HEK293T (cell line): ENCODE measurements at regions not wholly inside any gene's neighbourhood (a gene's known extent, or its start where the extent isn't known, plus 50 kb on each side); places are given as distances from the start of the nearest gene placed in this dataset.

Source experiments
- CTCF ChIA-PET: fragments of 350-600 bp; formaldehyde crosslinking; extraction: SDS; loops from one replicate; lab custom pipeline; 2021; ENCODE audit warnings: antibody characterized with exemption, inconsistent platforms; lab: Yijun Ruan, JAX
- POLR2A ChIA-PET: fragments of 350-600 bp; formaldehyde crosslinking; extraction: SDS; loops from one replicate; lab custom pipeline; 2020; ENCODE audit warnings: antibody characterized with exemption, inconsistent platforms; lab: Yijun Ruan, JAX
- DNase-seq: peaks from one replicate; pipeline ENCODE4 v3.0.0; 2012; ENCODE audit warnings: mixed read lengths; ENCODE audit errors: extremely low spot score
- ARNT ChIP-seq: fragments of 450-650 bp; IDR thresholded peaks from 2 replicates; pipeline ENCODE4 v1.6.1; 2017; ENCODE audit warnings: mild to moderate bottlenecking
- BHLHE40 ChIP-seq: fragments of 450-650 bp; IDR thresholded peaks from 2 replicates; pipeline ENCODE4 v1.6.1; 2016; ENCODE audit warnings: mild to moderate bottlenecking, moderate library complexity, borderline replicate concordance
- CTBP1 ChIP-seq: fragments of 450-650 bp; IDR thresholded peaks from 2 replicates; pipeline ENCODE4 v1.6.1; 2016; ENCODE audit warnings: borderline replicate concordance
- ELF4 ChIP-seq: fragments of 450-650 bp; IDR thresholded peaks from 2 replicates; pipeline ENCODE4 v1.6.1; 2017; ENCODE audit warnings: antibody characterized with exemption
- FOXA1 ChIP-seq: fragments of 450-650 bp; IDR thresholded peaks from 2 replicates; pipeline ENCODE4 v1.6.1; 2016; ENCODE audit warnings: mild to moderate bottlenecking
- FOXK2 ChIP-seq: fragments of 450-650 bp; IDR thresholded peaks from 2 replicates; pipeline ENCODE4 v1.6.1; 2016; ENCODE audit warnings: mild to moderate bottlenecking
- FOXM1 ChIP-seq: fragments of 450-650 bp; IDR thresholded peaks from 2 replicates; pipeline ENCODE4 v1.6.1; 2017; ENCODE audit warnings: mild to moderate bottlenecking, borderline replicate concordance
- HDGF ChIP-seq: fragments of 450-650 bp; IDR thresholded peaks from 2 replicates; pipeline ENCODE4 v1.6.1; 2017; ENCODE audit warnings: antibody characterized with exemption, borderline replicate concordance
- L3MBTL2 ChIP-seq: fragments of 450-650 bp; conservative IDR thresholded peaks from 2 replicates; pipeline ENCODE4 v1.6.1; 2016; ENCODE audit warnings: mild to moderate bottlenecking
- LEF1 ChIP-seq: fragments of 450-650 bp; IDR thresholded peaks from 2 replicates; pipeline ENCODE4 v1.6.1; 2017; ENCODE audit warnings: mild to moderate bottlenecking, borderline replicate concordance
- NFRKB ChIP-seq: fragments of 450-650 bp; IDR thresholded peaks from 2 replicates; pipeline ENCODE4 v1.6.1; 2016; ENCODE audit warnings: mild to moderate bottlenecking, moderate library complexity
- SP1 ChIP-seq: fragments of 450-650 bp; IDR thresholded peaks from 2 replicates; pipeline ENCODE4 v1.6.1; 2017
- SUZ12 ChIP-seq: fragments of 450-650 bp; IDR thresholded peaks from 2 replicates; pipeline ENCODE4 v1.6.1; 2016; ENCODE audit warnings: mild to moderate bottlenecking
- TARDBP ChIP-seq: fragments of 450-650 bp; IDR thresholded peaks from 2 replicates; pipeline ENCODE4 v1.6.1; 2016
- ZNF384 ChIP-seq: fragments of 450-650 bp; IDR thresholded peaks from 2 replicates; pipeline ENCODE4 v1.6.1; 2016
- TF ChIP-seq, protein P1 (sequence below): fragments of 450-650 bp; IDR thresholded peaks from 2 replicates; pipeline ENCODE4 v1.6.1; 2016

GRCh38 chr17:71110326-71110725 lies 941.0 kb downstream of the KCNJ2 start:
- CTCF ChIA-PET: interaction anchor here (0.6 kb wide), 1 partner anchor 26 kb away, joined by 3 read pairs; no protein-coding TSS in a partner anchor

GRCh38 chr17:71111460-71111859 lies 942.1 kb downstream of the KCNJ2 start:
- no peak for TF ChIP-seq FOXA1
- DNase-seq: no peak
- POLR2A ChIA-PET: no interaction called here
- CTCF ChIA-PET: no interaction called here

More at GRCh38 chr17:71110326-71110725, 941.0 kb downstream of the KCNJ2 start:
- TF ChIP-seq L3MBTL2 (no peak), SP1 (no peak), BHLHE40 (no peak)
- TF ChIP-seq, protein P1, sequence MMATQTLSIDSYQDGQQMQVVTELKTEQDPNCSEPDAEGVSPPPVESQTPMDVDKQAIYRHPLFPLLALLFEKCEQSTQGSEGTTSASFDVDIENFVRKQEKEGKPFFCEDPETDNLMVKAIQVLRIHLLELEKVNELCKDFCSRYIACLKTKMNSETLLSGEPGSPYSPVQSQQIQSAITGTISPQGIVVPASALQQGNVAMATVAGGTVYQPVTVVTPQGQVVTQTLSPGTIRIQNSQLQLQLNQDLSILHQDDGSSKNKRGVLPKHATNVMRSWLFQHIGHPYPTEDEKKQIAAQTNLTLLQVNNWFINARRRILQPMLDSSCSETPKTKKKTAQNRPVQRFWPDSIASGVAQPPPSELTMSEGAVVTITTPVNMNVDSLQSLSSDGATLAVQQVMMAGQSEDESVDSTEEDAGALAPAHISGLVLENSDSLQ: peak; percentile 37; the same call in 1 of the 2 replicates
- POLR2A ChIA-PET: no interaction called here
- no peak for DNase-seq

DNA sequence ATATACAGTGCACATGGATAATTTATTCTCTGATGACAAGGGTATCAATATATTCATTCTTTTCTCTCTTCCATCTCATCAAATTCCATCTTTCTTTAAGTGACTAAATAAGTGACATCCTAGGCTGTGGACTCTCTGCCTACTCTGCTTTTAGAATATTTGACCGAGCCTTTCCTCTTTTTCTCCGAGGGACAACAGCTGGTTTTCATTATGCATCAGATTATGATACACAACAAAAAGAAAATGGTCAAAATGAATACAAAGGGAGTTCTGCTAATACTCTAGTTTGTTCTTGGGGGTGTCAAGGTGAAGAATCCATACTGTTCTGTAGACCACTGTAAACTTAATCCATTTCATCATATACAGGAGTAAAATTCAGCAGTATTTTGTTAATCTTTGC lies 942.6 kb downstream of the KCNJ2 start:
- POLR2A ChIA-PET: no interaction called here
- TF ChIP-seq NFRKB (no peak), ARNT (no peak), L3MBTL2 (no peak)
- DNase-seq: no peak
- CTCF ChIA-PET: no interaction called here

DNA sequence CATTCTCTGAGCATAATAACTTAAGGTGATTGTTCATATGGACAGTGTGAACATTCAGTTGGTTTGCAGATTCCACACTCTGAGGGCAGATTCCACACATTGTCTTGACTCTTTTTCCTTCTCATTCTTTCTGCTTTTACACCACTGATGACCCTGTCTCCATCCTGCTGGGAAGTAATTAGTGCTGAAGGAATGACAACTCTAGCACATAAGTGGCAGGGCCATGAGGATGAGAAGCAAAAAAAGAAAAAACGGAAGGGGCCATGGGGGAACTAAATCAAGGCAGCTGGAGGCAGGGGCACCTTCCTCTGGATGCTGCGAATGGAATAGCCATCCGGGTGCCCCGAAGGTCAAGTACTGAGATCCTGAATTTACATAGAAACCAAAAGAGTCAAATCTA lies 944.0 kb downstream of the KCNJ2 start:
- ChIA-PET CTCF (interaction anchor here (0.6 kb wide), 1 partner anchor 380 kb away, joined by 4 read pairs; no protein-coding TSS in a partner anchor), POLR2A (no interaction called here)
- DNase-seq: no peak
- TF ChIP-seq HDGF (no peak), CTBP1 (no peak), TARDBP (no peak), LEF1 (no peak), FOXK2 (no peak), ZNF384 (no peak), FOXM1 (no peak), NFRKB (no peak), ARNT (no peak), ELF4 (no peak), SP1 (no peak), FOXA1 (no peak), BHLHE40 (no peak), SUZ12 (no peak), L3MBTL2 (no peak)
- TF ChIP-seq, protein P1: no peak

- CTCF ChIA-PET: interaction anchor here (0.6 kb wide), 1 partner anchor 169 kb away, joined by 4 read pairs; no protein-coding TSS in a partner anchor
These were observed 945.8 kb downstream of the KCNJ2 start for GRCh38 chr17:71114911-71115668.

DNA sequence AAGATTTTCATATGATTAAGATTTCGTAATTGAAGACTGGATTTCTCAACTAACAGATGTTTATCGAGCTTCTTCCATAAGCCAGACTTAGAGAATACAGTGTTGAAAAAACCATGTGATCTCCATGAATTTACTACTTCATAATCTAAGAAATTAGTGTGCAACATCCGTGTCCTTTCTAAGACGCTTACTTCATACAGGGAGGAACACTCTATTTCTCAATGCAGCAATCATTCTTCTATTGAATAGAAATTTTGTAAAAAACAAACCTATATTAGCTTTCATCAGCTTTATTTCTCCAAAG lies 946.3 kb downstream of the KCNJ2 start:
- POLR2A ChIA-PET: no interaction called here
- CTCF ChIA-PET: interaction anchor here (0.6 kb wide), 1 partner anchor 169 kb away, joined by 4 read pairs; no protein-coding TSS in a partner anchor
- no peak for DNase-seq
- TF ChIP-seq FOXA1 (no peak), BHLHE40 (no peak), ELF4 (no peak), FOXK2 (no peak), SP1 (no peak), L3MBTL2 (no peak), TARDBP (no peak), HDGF (no peak), ARNT (no peak)
- TF ChIP-seq, protein P1: no peak

More at GRCh38 chr17:71114911-71115668, 945.8 kb downstream of the KCNJ2 start:
- POLR2A ChIA-PET: no interaction called here
- DNase-seq: no peak
- TF ChIP-seq CTBP1 (no peak), ARNT (no peak), SP1 (no peak), FOXA1 (no peak), FOXK2 (no peak), BHLHE40 (no peak), LEF1 (no peak)
- TF ChIP-seq, protein P1: no peak
